WTC11 (cell line): ENCODE measurements at regions not wholly inside any gene's neighbourhood (a gene's known extent, or its start where the extent isn't known, plus 50 kb on each side); places are given as distances from the start of the nearest gene placed in this dataset.

Source experiments
- ATAC-seq: fragments of 200-7000 bp; cut with Tn5 transposase; 2 replicates; pipeline ENCODE4 v1.10.0; 2021; ENCODE audit warnings: mild to moderate bottlenecking, moderate library complexity
- CTCF ChIA-PET: fragments of 300-600 bp; sonication (Branson Sonifier 250); formaldehyde crosslinking; loops from one replicate; lab custom pipeline; 2021; ENCODE audit warnings: antibody characterized with exemption; lab: Charles Lee
- POLR2A ChIA-PET: fragments of 350-600 bp; sonication (Branson Sonifier 250); formaldehyde crosslinking; loops from one replicate; lab custom pipeline; 2021; ENCODE audit warnings: antibody characterized with exemption; lab: Charles Lee
- DNase-seq: peaks from one replicate; pipeline ENCODE4 v3.0.0; 2021; ENCODE audit warnings: low spot score
- H3K27ac Mint-ChIP-seq: 2 replicates; pipeline ENCODE4 v1.8.0; 2021; ENCODE audit warnings: mixed read lengths
- H3K27me3 Mint-ChIP-seq: 2 replicates; pipeline ENCODE4 v1.8.0; 2021; ENCODE audit warnings: low read depth, mild to moderate bottlenecking, moderate library complexity, mixed read lengths
- H3K36me3 Mint-ChIP-seq: 2 replicates; pipeline ENCODE4 v1.8.0; 2021; ENCODE audit warnings: mixed read lengths
- H3K4me1 Mint-ChIP-seq: 2 replicates; pipeline ENCODE4 v1.8.0; 2022; ENCODE audit warnings: mixed read lengths
- H3K4me3 Mint-ChIP-seq: 2 replicates; pipeline ENCODE4 v1.8.0; 2021; ENCODE audit warnings: mild to moderate bottlenecking, moderate library complexity, mixed read lengths
- H3K9me3 Mint-ChIP-seq: 2 replicates; pipeline ENCODE4 v1.8.0; 2021; ENCODE audit warnings: mixed read lengths
- CREB1 ChIP-seq: sonication (generic); formaldehyde crosslinking; IDR thresholded peaks from 2 replicates; pipeline ENCODE4 v1.8.0; 2023; ENCODE audit warnings: mild to moderate bottlenecking, missing genetic modification reagents
- EMX1 ChIP-seq: fragments of 250-450 bp; sonication (Bioruptor Pico); IDR thresholded peaks from 2 replicates; pipeline ENCODE4 v1.8.0; 2021; ENCODE audit warnings: mild to moderate bottlenecking
- FOXJ3 ChIP-seq: sonication (generic); formaldehyde crosslinking; IDR thresholded peaks from 2 replicates; pipeline ENCODE4 v1.9.0; 2021; ENCODE audit warnings: missing genetic modification reagents, mild to moderate bottlenecking, borderline replicate concordance
- FOXP1 ChIP-seq: sonication (generic); formaldehyde crosslinking; IDR thresholded peaks from 2 replicates; pipeline ENCODE4 v1.8.0; 2022; ENCODE audit warnings: missing genetic modification reagents, mild to moderate bottlenecking, moderate library complexity, borderline replicate concordance
- KAT7 ChIP-seq: sonication (generic); formaldehyde crosslinking; IDR thresholded peaks from 2 replicates; pipeline ENCODE4 v1.8.1; 2023; ENCODE audit warnings: missing genetic modification reagents, mild to moderate bottlenecking, borderline replicate concordance
- NFYB ChIP-seq: sonication (generic); formaldehyde crosslinking; conservative IDR thresholded peaks from 2 replicates; pipeline ENCODE4 v1.8.0; 2022; ENCODE audit warnings: low read depth, missing genetic modification reagents
- NR3C1 ChIP-seq: sonication (generic); formaldehyde crosslinking; conservative IDR thresholded peaks from 2 replicates; pipeline ENCODE4 v1.8.1; 2023; ENCODE audit warnings: low read depth, mild to moderate bottlenecking, missing genetic modification reagents
- OVOL2 ChIP-seq: fragments of 250-450 bp; sonication (Bioruptor Pico); IDR thresholded peaks from 2 replicates; pipeline ENCODE4 v1.9.0; 2021; ENCODE audit warnings: mild to moderate bottlenecking, borderline replicate concordance
- SOX15 ChIP-seq: fragments of 250-450 bp; sonication (Bioruptor Pico); IDR thresholded peaks from 2 replicates; pipeline ENCODE4 v1.9.0; 2021; ENCODE audit warnings: mild to moderate bottlenecking
- SP1 ChIP-seq: sonication (generic); formaldehyde crosslinking; conservative IDR thresholded peaks from 2 replicates; pipeline ENCODE4 v1.8.1; 2022; ENCODE audit warnings: missing genetic modification reagents
- TP53 ChIP-seq: sonication (generic); formaldehyde crosslinking; IDR thresholded peaks from 2 replicates; pipeline ENCODE4 v1.8.1; 2023; ENCODE audit warnings: mild to moderate bottlenecking, missing genetic modification reagents
- ZNF121 ChIP-seq: sonication (generic); formaldehyde crosslinking; IDR thresholded peaks from 2 replicates; pipeline ENCODE4 v1.8.0; 2023; ENCODE audit warnings: missing genetic modification reagents
- ZNF396 ChIP-seq: fragments of 250-450 bp; sonication (Bioruptor Pico); IDR thresholded peaks from 2 replicates; pipeline ENCODE4 v1.8.0; 2021; ENCODE audit warnings: mild to moderate bottlenecking, moderate library complexity, borderline replicate concordance
- ZNF416 ChIP-seq: fragments of 250-450 bp; sonication (Bioruptor Pico); IDR thresholded peaks from 2 replicates; pipeline ENCODE4 v1.9.0; 2021; ENCODE audit warnings: mild to moderate bottlenecking, inconsistent platforms
- TF ChIP-seq, protein P1 (sequence below): fragments of 250-450 bp; sonication (Bioruptor Pico); IDR thresholded peaks from 2 replicates; pipeline ENCODE4 v1.9.0; 2021; ENCODE audit warnings: mild to moderate bottlenecking
- TF ChIP-seq, protein P2 (sequence below): sonication (generic); formaldehyde crosslinking; IDR thresholded peaks from 2 replicates; pipeline ENCODE4 v1.8.0; 2022; ENCODE audit warnings: mild to moderate bottlenecking, missing genetic modification reagents
- TF ChIP-seq, protein P3 (sequence below): sonication (generic); formaldehyde crosslinking; IDR thresholded peaks from 2 replicates; pipeline ENCODE4 v1.8.1; 2022; ENCODE audit warnings: low read depth, mild to moderate bottlenecking, moderate library complexity, missing genetic modification reagents, borderline replicate concordance
- TF ChIP-seq, protein P4 (sequence below): sonication (generic); formaldehyde crosslinking; IDR thresholded peaks from 2 replicates; pipeline ENCODE4 v1.8.0; 2022; ENCODE audit warnings: missing genetic modification reagents
- TF ChIP-seq, protein P5 (sequence below): sonication (generic); formaldehyde crosslinking; IDR thresholded peaks from 2 replicates; pipeline ENCODE4 v1.8.1; 2022; ENCODE audit warnings: missing genetic modification reagents, borderline replicate concordance
- TF ChIP-seq, protein P6 (sequence below): sonication (generic); formaldehyde crosslinking; IDR thresholded peaks from 2 replicates; pipeline ENCODE4 v1.8.1; 2023; ENCODE audit warnings: mild to moderate bottlenecking, moderate library complexity, missing genetic modification reagents

DNA sequence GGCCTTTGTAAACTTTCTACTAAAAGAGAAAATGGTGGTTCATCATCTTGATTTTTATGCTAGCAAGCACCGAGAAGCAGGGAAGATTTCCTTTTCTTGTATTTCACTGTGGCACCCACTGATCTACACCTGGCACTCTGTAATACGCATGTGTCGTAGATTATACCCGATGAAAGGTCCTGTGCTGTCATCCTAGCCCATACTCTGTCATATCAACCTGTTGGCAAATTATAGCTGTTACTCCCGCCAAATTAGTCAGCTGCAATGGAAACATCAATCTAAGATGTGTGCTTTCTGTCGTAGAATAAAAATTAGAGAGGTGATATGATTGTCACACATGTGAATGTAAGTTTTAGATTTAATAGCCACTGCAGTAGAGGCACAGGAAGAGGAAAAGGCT lies 263.4 kb upstream of the PITX2 start:
- Mint-ChIP-seq H3K4me3 (no peak overlapping the region), H3K27ac (no peak overlapping the region), H3K27me3 (no peaks in the 10 kb centered on the region), H3K9me3 (no peaks in the 10 kb centered on the region; the same call in 1 of the 2 replicates), H3K4me1 (no peaks in the 10 kb centered on the region), H3K36me3 (no peaks in the 10 kb centered on the region)
- TF ChIP-seq, protein P1, sequence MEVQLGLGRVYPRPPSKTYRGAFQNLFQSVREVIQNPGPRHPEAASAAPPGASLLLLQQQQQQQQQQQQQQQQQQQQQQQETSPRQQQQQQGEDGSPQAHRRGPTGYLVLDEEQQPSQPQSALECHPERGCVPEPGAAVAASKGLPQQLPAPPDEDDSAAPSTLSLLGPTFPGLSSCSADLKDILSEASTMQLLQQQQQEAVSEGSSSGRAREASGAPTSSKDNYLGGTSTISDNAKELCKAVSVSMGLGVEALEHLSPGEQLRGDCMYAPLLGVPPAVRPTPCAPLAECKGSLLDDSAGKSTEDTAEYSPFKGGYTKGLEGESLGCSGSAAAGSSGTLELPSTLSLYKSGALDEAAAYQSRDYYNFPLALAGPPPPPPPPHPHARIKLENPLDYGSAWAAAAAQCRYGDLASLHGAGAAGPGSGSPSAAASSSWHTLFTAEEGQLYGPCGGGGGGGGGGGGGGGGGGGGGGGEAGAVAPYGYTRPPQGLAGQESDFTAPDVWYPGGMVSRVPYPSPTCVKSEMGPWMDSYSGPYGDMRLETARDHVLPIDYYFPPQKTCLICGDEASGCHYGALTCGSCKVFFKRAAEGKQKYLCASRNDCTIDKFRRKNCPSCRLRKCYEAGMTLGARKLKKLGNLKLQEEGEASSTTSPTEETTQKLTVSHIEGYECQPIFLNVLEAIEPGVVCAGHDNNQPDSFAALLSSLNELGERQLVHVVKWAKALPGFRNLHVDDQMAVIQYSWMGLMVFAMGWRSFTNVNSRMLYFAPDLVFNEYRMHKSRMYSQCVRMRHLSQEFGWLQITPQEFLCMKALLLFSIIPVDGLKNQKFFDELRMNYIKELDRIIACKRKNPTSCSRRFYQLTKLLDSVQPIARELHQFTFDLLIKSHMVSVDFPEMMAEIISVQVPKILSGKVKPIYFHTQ, result no peak
- no peak for TF ChIP-seq NFYB (CRISPR knock-in tag)
- DNase-seq (no peak), ATAC-seq (no peak)
- ChIA-PET CTCF (no interaction called here), POLR2A (no interaction called here)

DNA sequence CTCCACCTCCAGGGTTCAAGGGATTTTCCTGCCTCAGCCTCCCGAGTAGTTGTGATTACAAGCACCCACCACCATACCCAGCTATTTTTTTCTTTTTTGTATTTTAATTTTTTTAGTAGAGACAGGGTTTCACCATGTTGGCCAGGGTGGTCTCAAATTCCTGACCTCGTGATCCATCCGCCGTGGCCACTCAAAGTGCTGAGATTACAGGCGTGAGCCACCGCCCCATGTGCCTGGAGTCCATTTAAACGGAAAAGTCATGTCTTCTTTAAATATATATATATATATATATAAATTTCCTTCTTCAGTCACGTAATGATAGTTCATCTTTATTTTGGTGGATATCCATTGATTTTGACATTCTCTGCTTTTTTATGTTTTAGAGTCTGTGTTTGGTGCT lies 264.0 kb upstream of the PITX2 start:
- H3K27me3 Mint-ChIP-seq, result no peaks in the 10 kb centered on the region
- POLR2A ChIA-PET, result no interaction called here
- ATAC-seq (no peak), DNase-seq (no peak)
- H3K9me3 Mint-ChIP-seq, result peaks cover 3% of the 10 kb centered on the region
- TF ChIP-seq CREB1 (CRISPR knock-in tag), result no peak
- TF ChIP-seq, protein P2, sequence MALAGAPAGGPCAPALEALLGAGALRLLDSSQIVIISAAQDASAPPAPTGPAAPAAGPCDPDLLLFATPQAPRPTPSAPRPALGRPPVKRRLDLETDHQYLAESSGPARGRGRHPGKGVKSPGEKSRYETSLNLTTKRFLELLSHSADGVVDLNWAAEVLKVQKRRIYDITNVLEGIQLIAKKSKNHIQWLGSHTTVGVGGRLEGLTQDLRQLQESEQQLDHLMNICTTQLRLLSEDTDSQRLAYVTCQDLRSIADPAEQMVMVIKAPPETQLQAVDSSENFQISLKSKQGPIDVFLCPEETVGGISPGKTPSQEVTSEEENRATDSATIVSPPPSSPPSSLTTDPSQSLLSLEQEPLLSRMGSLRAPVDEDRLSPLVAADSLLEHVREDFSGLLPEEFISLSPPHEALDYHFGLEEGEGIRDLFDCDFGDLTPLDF (CRISPR knock-in tag), result no peak
- TF ChIP-seq ZNF396, result no peak
- TF ChIP-seq ZNF121, result no peak
- no peak for TF ChIP-seq SP1 (CRISPR knock-in tag)
- TF ChIP-seq, protein P3, sequence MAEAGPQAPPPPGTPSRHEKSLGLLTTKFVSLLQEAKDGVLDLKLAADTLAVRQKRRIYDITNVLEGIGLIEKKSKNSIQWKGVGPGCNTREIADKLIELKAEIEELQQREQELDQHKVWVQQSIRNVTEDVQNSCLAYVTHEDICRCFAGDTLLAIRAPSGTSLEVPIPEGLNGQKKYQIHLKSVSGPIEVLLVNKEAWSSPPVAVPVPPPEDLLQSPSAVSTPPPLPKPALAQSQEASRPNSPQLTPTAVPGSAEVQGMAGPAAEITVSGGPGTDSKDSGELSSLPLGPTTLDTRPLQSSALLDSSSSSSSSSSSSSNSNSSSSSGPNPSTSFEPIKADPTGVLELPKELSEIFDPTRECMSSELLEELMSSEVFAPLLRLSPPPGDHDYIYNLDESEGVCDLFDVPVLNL, result no peak
- TF ChIP-seq, protein P4, sequence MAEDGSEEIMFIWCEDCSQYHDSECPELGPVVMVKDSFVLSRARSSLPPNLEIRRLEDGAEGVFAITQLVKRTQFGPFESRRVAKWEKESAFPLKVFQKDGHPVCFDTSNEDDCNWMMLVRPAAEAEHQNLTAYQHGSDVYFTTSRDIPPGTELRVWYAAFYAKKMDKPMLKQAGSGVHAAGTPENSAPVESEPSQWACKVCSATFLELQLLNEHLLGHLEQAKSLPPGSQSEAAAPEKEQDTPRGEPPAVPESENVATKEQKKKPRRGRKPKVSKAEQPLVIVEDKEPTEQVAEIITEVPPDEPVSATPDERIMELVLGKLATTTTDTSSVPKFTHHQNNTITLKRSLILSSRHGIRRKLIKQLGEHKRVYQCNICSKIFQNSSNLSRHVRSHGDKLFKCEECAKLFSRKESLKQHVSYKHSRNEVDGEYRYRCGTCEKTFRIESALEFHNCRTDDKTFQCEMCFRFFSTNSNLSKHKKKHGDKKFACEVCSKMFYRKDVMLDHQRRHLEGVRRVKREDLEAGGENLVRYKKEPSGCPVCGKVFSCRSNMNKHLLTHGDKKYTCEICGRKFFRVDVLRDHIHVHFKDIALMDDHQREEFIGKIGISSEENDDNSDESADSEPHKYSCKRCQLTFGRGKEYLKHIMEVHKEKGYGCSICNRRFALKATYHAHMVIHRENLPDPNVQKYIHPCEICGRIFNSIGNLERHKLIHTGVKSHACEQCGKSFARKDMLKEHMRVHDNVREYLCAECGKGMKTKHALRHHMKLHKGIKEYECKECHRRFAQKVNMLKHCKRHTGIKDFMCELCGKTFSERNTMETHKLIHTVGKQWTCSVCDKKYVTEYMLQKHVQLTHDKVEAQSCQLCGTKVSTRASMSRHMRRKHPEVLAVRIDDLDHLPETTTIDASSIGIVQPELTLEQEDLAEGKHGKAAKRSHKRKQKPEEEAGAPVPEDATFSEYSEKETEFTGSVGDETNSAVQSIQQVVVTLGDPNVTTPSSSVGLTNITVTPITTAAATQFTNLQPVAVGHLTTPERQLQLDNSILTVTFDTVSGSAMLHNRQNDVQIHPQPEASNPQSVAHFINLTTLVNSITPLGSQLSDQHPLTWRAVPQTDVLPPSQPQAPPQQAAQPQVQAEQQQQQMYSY (CRISPR knock-in tag), result no peak
- TF ChIP-seq KAT7 (CRISPR knock-in tag), result no peak
- no peak for TF ChIP-seq FOXJ3 (CRISPR knock-in tag)
- TF ChIP-seq, all 79 proteins: peak for 0
- H3K36me3 Mint-ChIP-seq, result no peaks in the 10 kb centered on the region
- no peak overlapping the region for H3K4me3 Mint-ChIP-seq
- no peak overlapping the region for H3K27ac Mint-ChIP-seq
- CTCF ChIA-PET, result no interaction called here
- no peaks in the 10 kb centered on the region for H3K4me1 Mint-ChIP-seq

DNA sequence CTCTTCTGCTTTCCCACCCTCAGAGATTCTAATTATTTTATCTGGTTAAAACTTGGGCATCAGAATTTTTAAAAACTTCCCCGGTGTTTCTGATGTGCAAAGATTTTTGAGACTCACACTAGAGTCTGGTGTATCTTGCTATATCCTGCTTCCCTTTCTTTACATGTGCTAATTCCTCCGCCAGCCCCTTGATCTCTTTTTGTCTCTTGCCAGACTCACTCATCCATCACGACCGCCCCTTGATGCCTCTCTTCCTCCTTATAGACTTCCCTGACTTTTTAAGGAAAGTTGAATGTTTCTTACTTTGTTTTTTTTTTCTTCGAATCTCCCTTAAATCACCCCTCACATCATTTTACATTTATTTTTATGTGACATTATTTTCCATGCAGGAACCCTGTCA lies 274.9 kb upstream of the PITX2 start:
- POLR2A ChIA-PET, result no interaction called here
- Mint-ChIP-seq H3K36me3 (no peaks in the 10 kb centered on the region), H3K27me3 (no peaks in the 10 kb centered on the region), H3K4me1 (peaks cover 27% of the 10 kb centered on the region), H3K4me3 (no peak overlapping the region), H3K27ac (0 out of 2 replicates have a peak overlapping the region, but pooled peaks have one; percentile 30), H3K9me3 (peaks cover under 1% of the 10 kb centered on the region; the same call in 1 of the 2 replicates)
- CTCF ChIA-PET, result no interaction called here
- peak; percentile 87 for ATAC-seq
- DNase-seq, result no peak
- TF ChIP-seq FOXP1 (CRISPR knock-in tag) (no peak), TP53 (CRISPR knock-in tag) (no peak), OVOL2 (CRISPR knock-in tag) (no peak), NR3C1 (no peak), CREB1 (CRISPR knock-in tag) (no peak), EMX1 (CRISPR knock-in tag) (no peak), ZNF416 (CRISPR knock-in tag) (no peak), SOX15 (CRISPR knock-in tag) (no peak)
- TF ChIP-seq, protein P5, sequence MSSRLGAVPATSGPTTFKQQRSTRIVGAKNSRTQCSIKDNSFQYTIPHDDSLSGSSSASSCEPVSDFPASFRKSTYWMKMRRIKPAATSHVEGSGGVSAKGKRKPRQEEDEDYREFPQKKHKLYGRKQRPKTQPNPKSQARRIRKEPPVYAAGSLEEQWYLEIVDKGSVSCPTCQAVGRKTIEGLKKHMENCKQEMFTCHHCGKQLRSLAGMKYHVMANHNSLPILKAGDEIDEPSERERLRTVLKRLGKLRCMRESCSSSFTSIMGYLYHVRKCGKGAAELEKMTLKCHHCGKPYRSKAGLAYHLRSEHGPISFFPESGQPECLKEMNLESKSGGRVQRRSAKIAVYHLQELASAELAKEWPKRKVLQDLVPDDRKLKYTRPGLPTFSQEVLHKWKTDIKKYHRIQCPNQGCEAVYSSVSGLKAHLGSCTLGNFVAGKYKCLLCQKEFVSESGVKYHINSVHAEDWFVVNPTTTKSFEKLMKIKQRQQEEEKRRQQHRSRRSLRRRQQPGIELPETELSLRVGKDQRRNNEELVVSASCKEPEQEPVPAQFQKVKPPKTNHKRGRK (CRISPR knock-in tag), result no peak
- TF ChIP-seq, protein P6, sequence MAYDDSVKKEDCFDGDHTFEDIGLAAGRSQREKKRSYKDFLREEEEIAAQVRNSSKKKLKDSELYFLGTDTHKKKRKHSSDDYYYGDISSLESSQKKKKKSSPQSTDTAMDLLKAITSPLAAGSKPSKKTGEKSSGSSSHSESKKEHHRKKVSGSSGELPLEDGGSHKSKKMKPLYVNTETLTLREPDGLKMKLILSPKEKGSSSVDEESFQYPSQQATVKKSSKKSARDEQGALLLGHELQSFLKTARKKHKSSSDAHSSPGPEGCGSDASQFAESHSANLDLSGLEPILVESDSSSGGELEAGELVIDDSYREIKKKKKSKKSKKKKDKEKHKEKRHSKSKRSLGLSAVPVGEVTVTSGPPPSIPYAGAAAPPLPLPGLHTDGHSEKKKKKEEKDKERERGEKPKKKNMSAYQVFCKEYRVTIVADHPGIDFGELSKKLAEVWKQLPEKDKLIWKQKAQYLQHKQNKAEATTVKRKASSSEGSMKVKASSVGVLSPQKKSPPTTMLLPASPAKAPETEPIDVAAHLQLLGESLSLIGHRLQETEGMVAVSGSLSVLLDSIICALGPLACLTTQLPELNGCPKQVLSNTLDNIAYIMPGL (CRISPR knock-in tag), result no peak
